ELR (cell line): ENCODE measurements at regions not wholly inside any gene's neighbourhood (a gene's known extent, or its start where the extent isn't known, plus 50 kb on each side); places are given as distances from the start of the nearest gene placed in this dataset.
A peak's percentile ranks its signal among the peaks of the same experiment; 100 is the strongest.

ENCODE experiments used
- DNase-seq: peaks from one replicate; pipeline ENCODE4 v3.0.0-alpha.2; 2015; ENCODE audit warnings: low read depth

- DNase-seq, result no peak
These were observed 306.5 kb upstream of the TMTC1 start for GRCh38 chr12:30090258-30090657.

- DNase-seq, result no peak
These were observed 304.7 kb upstream of the TMTC1 start for GRCh38 chr12:30088259-30088995.

GRCh38 chr12:30082381-30082780 is 298.6 kb upstream of the TMTC1 start:
- no peak for DNase-seq

GRCh38 chr12:30074916-30075315 is 291.2 kb upstream of the TMTC1 start:
- no peak for DNase-seq

- no peak for DNase-seq
These were observed 289.1 kb upstream of the TMTC1 start for GRCh38 chr12:30072824-30073223.

- DNase-seq, result no peak
These were observed 283.4 kb upstream of the TMTC1 start for GRCh38 chr12:30067146-30067545.

- no peak for DNase-seq
These were observed 281.2 kb upstream of the TMTC1 start for GRCh38 chr12:30064906-30065305.

- DNase-seq, result no peak
These were observed 279.7 kb upstream of the TMTC1 start for GRCh38 chr12:30063435-30063945.

GRCh38 chr12:30048371-30048770 is 264.6 kb upstream of the TMTC1 start:
- DNase-seq, result no peak

- DNase-seq, result no peak
These were observed 263.9 kb upstream of the TMTC1 start for GRCh38 chr12:30047516-30048254.

GRCh38 chr12:30046376-30046775 is 262.6 kb upstream of the TMTC1 start:
- DNase-seq, result no peak

GRCh38 chr12:30045171-30045570 is 261.4 kb upstream of the TMTC1 start:
- DNase-seq, result no peak

- DNase-seq, result no peak
These were observed 260.5 kb upstream of the TMTC1 start for GRCh38 chr12:30044206-30044605.

GRCh38 chr12:30043151-30043847 is 259.6 kb upstream of the TMTC1 start:
- DNase-seq, result no peak

GRCh38 chr12:30041096-30041495 is 257.4 kb upstream of the TMTC1 start:
- DNase-seq, result no peak

GRCh38 chr12:30030693-30031374 is 247.1 kb upstream of the TMTC1 start:
- no peak for DNase-seq

- peak; percentile 50 for DNase-seq
These were observed 243.0 kb upstream of the TMTC1 start for GRCh38 chr12:30026621-30027234.

GRCh38 chr12:30025317-30025716 is 241.6 kb upstream of the TMTC1 start:
- DNase-seq, result no peak

- DNase-seq, result no peak
These were observed 239.4 kb upstream of the TMTC1 start for GRCh38 chr12:30023186-30023585.

- no peak for DNase-seq
These were observed 237.5 kb upstream of the TMTC1 start for GRCh38 chr12:30021051-30021833.
